NCI-H460 (cell line): ENCODE measurements at regions not wholly inside any gene's neighbourhood (a gene's known extent, or its start where the extent isn't known, plus 50 kb on each side); places are given as distances from the start of the nearest gene placed in this dataset.

Experiments
- DNase-seq: peaks from one replicate; pipeline ENCODE4 v3.0.0-alpha.2; 2016; ENCODE audit warnings: low read depth; ENCODE audit errors: extremely low read depth

DNA sequence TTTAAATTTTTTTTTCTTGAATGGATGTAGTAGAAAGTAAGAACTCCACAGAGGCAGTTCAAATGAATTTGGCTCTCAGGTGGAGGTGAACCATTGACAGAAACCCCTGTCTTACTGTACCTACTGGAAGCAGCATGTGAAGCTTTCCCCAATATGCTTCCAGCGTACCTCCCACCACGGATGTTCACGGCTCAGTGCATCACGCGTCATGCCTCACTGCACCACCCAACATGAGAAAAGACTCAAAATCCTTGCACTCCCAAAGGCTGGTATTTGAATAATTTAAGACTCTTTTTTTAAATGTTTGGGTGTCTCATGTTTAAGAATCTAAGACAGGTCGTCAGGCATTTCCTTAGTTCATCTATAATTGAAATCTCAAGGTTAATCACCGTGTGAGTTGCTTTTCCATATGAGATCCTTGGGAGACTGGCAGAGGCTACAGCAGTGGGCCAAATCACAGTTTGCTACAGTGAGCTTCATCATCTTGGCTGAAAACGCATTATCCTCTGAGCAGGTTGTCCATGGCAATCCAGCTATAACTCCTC, 846.4 kb downstream of the DCDC2C start:
- no peak for DNase-seq

DNA sequence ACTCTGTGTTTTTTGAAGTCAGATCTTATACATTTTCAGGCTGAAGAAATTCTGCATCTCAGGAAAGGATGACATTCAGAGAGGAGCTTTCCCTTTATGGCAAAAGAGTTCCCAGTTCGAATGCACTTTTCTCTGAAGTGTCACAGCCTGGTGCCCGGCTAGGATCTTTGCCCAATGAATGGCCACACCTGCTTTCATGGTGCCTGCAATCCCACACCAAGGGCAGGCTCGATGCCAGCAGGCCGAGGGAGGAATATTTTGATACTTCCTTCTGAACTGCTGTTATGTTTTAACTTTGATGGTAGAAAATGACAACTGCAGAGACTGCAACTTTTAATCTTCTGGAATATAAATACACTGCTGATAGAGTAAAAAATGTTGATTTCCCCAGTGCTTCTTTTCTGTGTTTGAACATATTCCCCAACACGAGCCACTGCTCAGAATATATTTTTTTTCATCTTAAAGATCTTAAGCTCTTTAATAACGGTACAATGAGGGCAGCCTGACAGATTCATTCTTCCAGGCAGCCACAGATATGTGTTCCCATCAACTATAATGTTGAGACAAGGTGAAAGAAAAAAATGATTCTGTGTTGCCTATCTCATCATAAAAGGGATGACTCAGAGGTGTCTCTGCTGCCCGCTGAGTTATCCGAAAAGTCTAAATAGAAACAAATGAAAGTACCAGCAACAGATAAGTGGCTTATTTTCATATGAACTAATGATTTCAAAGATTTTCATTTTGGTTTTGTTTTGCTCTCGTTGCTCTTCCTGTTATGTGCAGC, 848.5 kb downstream of the DCDC2C start:
- DNase-seq, result no peak

DNA sequence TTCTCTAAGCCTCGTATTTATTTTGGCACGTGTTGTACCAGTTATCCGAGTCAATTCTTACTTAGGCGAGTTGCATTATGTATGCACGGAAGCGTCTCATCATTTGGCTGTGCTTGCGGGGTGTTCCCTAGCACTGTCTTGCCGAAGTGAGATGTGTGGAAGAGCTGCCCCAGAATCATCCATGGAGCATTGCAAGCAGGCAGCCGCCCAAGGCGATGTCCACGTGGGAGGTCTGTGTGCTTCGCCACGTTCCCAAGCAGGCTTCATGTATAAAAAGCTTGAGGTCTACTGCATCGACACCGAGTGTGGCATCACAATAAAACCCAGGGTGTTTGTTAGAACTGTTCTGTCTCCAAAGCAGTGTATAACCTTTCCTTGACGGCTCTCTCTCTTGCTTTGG, 849.9 kb downstream of the DCDC2C start:
- no peak for DNase-seq

DNA sequence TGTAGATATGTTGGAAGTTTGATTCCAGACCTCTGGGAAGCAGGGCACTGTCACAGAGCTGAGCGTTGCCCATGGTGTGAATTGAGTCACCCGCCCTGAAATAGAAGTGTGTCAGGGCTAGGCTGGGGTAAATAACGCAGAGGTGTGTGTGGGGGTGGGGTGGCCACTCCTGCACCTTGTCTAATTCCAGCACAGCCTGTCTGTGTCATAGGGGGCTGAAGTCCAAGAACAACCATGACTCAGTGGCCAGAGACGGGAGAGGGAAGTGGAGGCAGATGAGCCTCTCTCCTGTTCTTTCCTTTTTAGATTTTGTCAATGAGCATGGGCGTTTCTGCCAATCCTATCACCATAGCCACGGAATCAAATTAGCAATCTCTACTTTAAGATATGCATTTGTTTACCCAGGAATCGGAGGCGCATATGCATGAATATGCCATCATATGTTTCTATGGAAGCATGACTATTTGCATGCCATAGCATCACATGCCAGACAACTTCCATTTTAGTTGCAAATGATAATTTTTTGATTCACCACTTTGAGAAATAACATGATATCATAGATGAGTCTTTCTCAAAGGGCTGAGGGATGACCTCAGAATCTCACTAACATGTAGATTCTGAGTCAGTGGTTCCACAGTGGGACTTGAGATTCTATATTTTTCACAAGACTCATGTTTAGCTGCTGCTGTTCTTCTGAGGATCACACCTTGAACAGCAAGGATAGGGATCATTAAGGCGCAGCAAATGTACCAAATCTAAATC, 852.9 kb downstream of the DCDC2C start:
- DNase-seq, result peak; percentile 63

DNA sequence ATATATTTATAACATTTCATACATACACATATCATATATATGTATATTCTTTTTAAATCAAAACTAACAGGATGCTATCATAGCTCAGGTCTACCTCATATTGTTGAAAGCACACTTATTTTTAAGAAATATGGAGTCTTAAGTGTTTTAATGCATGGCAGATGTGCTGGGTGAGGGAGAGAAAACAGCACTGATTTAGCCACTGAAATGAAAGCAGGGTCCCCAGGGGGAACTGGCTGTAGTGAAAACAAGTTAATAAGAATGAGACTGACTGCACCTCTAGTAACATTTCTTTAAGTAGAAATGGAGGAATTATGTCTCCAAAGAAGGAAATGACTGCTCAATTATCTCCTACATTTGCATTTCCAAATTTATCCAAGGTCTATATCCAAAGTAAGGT, 857.8 kb downstream of the DCDC2C start:
- DNase-seq, result no peak

DNA sequence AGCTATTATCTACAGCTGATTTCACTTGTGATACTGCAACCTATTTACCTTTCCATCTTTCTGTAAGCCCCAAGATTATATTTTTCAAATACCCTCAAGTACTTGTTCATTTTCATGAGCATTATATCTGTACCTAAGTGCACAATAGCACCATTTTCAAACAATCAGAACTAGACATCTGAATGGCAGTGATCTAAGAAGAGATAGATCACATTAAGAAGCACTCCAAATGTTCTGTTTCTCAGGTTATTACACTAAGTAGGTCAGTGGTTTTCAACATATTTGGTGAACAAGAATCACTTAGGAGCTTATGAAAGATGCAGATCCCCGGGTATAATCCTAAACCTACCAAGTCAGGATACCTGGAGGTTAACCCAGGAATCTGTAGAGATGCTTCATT, 872.7 kb downstream of the DCDC2C start:
- no peak for DNase-seq

- DNase-seq, result no peak
Observed at GRCh38 chr2:4579977-4580376, 876.6 kb downstream of the DCDC2C start.

DNA sequence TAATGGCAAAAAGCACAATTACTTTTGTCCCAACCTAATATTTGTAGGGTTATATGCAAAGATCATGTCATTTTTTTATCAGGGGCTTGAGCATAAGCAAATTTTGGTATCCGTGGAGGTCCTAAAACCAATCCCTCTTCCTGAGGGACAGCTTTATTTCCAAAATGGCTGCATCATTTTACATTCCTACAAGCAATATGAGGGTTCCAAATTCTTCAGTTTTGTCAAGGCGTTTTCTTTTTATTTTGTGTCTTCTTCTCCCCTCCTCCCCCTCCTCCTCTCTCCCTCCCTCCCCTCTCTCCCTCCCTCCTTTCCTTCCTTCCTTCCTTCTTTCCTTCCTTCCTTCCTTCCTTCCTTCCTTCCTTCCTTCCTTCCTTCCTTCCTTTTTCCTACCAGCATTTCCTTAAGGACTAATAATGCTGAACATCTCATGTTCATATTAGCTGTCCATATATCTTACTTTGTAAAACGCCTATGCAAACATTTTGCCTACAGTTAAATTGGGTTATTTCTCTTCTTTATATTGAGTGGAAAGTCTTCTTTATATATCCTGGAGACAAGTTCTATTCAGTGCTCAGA, 881.8 kb downstream of the DCDC2C start:
- no peak for DNase-seq

DNA sequence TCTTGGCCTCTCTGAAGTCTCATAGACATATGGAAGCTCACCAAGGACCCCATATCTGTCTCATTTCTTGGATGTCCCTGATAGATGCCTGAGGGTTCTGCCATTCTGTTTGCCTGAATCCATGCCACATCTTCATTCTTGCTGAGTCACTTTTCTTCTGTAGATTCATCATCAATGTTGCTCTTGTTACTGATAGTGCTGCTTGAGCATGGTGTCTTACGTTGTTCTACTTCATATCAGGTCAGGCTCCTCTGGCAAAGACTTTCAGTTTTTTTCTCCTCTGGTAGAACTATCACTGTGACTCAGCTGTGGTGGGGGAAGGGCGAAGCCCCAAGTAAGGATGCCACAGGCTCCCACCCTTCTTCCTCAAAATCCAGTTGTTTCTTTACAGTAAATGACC, 885.2 kb downstream of the DCDC2C start:
- peak; percentile 12 for DNase-seq

DNA sequence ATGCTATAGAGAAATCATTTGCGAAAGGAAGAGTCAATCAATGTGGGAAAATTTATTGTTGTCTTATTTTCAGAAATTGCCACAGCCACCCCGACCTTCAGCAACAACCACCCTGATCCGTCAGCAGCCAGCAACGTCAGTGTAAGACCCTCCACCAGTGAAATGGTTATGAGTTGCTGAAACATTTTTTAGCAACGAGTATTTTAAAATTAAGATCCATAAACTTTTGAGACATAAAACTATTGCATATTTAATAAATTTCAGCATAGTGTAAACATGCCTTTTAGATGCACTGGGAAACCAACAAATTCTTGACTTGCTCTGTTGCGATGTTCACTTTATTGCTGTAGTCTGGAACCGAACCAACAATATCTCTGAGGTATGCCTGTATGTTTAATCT, 887.9 kb downstream of the DCDC2C start:
- DNase-seq, result no peak

- no peak for DNase-seq
Observed at GRCh38 chr2:4597400-4597799, 894.0 kb downstream of the DCDC2C start.

GRCh38 chr2:4604767-4605166, 901.4 kb downstream of the DCDC2C start:
- DNase-seq, result no peak

GRCh38 chr2:4618141-4618540, 914.8 kb downstream of the DCDC2C start:
- DNase-seq, result no peak

- no peak for DNase-seq
Observed at GRCh38 chr2:4618630-4619228, 915.4 kb downstream of the DCDC2C start.

DNA sequence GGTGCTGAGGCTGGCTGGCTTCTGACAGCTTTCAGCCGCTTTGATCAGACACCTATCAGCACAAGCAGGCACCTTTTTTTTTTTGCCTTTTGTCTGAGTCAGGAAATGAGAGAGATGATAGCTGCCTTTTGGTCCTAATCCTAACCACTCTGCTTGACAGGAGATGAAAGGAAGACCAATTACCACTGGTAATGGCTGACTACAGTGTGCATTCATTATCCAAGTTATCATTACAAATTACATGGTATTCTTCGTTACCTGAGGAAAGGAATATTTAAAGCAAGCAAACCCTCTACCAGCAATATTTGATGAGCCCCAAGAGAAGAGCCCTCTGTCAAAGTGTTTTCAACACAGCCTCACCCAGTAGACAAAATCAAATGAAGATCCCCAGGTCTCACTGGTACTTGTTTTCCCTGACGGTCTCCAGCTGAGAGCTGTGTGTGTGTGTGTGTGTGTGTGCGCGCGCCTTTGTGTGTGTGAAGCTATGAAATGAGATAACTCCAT, 925.7 kb downstream of the DCDC2C start:
- DNase-seq, result no peak

DNA sequence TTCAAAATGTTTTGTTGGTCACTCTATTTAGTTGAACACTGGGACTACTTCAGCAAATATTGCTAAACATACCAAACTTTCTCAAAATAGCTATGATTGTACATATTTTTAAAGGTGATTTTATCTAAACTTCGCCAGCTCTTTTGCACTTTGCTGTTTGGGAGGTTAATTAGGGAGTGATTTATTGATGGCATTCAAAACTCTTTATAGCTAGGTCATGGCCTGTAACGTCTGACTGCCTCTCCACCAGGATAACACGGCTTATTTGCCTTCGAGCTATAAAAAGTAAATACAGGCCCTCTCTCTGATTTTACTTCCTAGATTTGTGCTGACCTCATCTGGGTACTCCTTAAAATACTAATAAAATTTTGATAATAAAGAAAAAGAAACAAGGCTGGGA, 931.9 kb downstream of the DCDC2C start:
- DNase-seq, result no peak

DNA sequence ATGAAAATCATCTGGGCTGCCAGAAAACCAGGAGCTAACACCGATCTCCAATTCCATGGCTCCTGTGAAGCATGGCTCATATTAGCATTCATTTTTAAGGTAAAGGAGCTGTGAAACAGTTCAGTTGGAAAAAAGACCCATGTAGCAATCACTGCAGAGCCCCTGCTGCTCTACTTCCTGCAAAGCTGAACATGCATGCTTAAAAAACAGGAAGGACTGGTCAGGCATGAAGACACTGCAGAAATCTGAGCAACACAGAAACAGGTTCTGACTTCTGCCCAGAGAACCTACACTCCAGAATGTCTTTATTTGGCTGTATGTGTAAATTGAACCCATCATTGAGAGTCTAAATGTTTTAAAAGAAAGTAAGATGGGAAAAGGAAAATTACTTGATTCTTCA, 950.6 kb downstream of the DCDC2C start:
- DNase-seq, result no peak

DNA sequence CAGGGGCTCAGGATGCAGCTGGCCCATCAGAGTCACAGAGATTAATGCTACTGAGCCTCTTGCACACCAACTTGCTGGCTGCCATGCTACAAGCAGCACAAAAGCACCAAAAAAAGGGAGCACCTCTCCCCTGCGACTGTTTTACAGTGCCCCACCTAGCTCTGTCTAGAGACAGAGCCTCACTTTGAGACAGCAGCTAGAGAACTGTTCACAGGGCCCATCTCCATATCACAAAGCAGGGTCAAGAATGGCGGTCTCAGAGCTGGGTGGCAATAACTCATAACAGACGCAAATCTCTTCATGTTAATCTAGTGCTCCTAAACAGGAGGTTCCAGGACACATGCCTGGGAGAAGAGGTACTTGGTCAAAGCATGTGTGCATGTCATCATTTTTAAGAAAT, 953.0 kb downstream of the DCDC2C start:
- no peak for DNase-seq

- peak; percentile 4 for DNase-seq
Observed at GRCh38 chr2:4662161-4662779, 958.9 kb downstream of the DCDC2C start.

DNA sequence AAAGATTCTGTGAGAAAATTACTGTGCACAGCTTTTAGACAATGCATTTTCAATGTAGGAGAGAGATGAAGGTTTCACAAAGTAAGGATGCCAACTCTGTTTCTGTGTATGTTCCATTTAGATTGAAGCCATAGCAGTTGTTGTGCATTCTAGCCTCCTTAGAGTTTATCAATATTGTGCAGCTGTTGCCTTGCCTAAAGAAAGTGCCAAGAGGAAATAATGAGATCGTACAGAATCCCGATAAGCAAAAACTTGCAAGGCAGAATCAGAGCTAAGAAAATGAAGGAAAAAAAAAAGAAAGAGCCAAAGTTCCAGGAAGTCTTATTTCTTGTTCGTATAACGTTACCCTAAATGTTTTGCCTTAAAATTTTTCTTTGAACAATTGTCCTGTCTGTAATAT, 965.0 kb downstream of the DCDC2C start:
- no peak for DNase-seq

- no peak for DNase-seq
Observed at GRCh38 chr2:4670331-4670730, 967.0 kb downstream of the DCDC2C start.
